Memory B cell (primary cell): ENCODE measurements at regions not wholly inside any gene's neighbourhood (a gene's known extent, or its start where the extent isn't known, plus 50 kb on each side); places are given as distances from the start of the nearest gene placed in this dataset.

Experiments used
- ATAC-seq: fragments of 150-1000 bp; cut with Tn5 transposase; 2 replicates; pipeline ENCODE4 v1.10.0; 2021; ENCODE audit warnings: low read depth, mild to moderate bottlenecking, moderate library complexity
- DNase-seq, 2 donors: peaks; one replicate each; pipeline ENCODE4 v3.0.0; 2022; ENCODE audit warnings: low spot score in 2 of 2
- H3K27ac Mint-ChIP-seq: one replicate; pipeline ENCODE4 v1.8.0; 2022; ENCODE audit warnings: mild to moderate bottlenecking, moderate library complexity, mixed read lengths
- H3K27me3 Mint-ChIP-seq: one replicate; pipeline ENCODE4 v1.8.0; 2022; ENCODE audit warnings: mixed read lengths
- H3K36me3 Mint-ChIP-seq: one replicate; pipeline ENCODE4 v1.8.0; 2022; ENCODE audit warnings: mild to moderate bottlenecking, mixed read lengths
- H3K4me1 Mint-ChIP-seq: one replicate; pipeline ENCODE4 v1.8.0; 2022; ENCODE audit warnings: mixed read lengths
- H3K4me3 Mint-ChIP-seq: one replicate; pipeline ENCODE4 v1.8.0; 2022; ENCODE audit warnings: mild to moderate bottlenecking, moderate library complexity, mixed read lengths
- H3K9me3 Mint-ChIP-seq: one replicate; pipeline ENCODE4 v1.8.0; 2022; ENCODE audit warnings: mixed read lengths

- H3K27ac Mint-ChIP-seq, result no peak overlapping the region
- no peaks in the 10 kb centered on the region for H3K36me3 Mint-ChIP-seq
- H3K27me3 Mint-ChIP-seq, result no peaks in the 10 kb centered on the region
- ATAC-seq (no peak), DNase-seq (no peak)
- no peaks in the 10 kb centered on the region for H3K4me1 Mint-ChIP-seq
- no peak overlapping the region for H3K4me3 Mint-ChIP-seq
- H3K9me3 Mint-ChIP-seq, result peaks cover 1% of the 10 kb centered on the region
Observed at GRCh38 chr18:40630496-40630895, 1324.5 kb upstream of the PIK3C3 start.

GRCh38 chr18:40624959-40625358, 1330.1 kb upstream of the PIK3C3 start:
- no peaks in the 10 kb centered on the region for H3K27me3 Mint-ChIP-seq
- H3K27ac Mint-ChIP-seq, result no peak overlapping the region
- DNase-seq (no peak), ATAC-seq (no peak)
- no peaks in the 10 kb centered on the region for H3K4me1 Mint-ChIP-seq
- no peak overlapping the region for H3K4me3 Mint-ChIP-seq
- H3K36me3 Mint-ChIP-seq, result no peaks in the 10 kb centered on the region
- H3K9me3 Mint-ChIP-seq, result peaks cover 2% of the 10 kb centered on the region

GRCh38 chr18:40613721-40614120, 1341.3 kb upstream of the PIK3C3 start:
- Mint-ChIP-seq H3K4me3 (no peak overlapping the region), H3K27ac (no peak overlapping the region), H3K4me1 (no peaks in the 10 kb centered on the region), H3K9me3 (no peaks in the 10 kb centered on the region), H3K27me3 (no peaks in the 10 kb centered on the region), H3K36me3 (no peaks in the 10 kb centered on the region)
- ATAC-seq (no peak), DNase-seq (no peak)

DNA sequence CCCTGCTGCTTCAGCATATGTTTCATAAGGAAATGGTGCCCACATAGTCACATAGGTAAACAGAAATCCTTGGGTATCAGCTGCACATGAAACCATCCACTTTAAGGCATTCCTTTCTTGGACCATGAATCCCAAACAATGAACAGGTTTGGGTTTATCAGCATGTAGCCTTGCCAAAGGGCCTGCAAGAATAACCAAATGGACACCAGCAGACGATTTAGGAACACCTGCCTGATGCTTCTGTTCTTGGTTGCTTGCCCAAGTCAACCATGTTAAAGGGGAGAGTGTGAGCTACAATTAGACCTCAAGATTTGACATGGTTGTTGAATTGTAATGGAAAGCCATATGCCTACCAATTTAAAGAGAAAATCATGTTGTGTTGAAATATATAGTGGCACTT, 1342.7 kb upstream of the PIK3C3 start:
- H3K27ac Mint-ChIP-seq, result no peak overlapping the region
- H3K36me3 Mint-ChIP-seq, result no peaks in the 10 kb centered on the region
- peaks cover 1% of the 10 kb centered on the region for H3K9me3 Mint-ChIP-seq
- DNase-seq (no peak), ATAC-seq (no peak)
- H3K27me3 Mint-ChIP-seq, result no peaks in the 10 kb centered on the region
- H3K4me1 Mint-ChIP-seq, result no peaks in the 10 kb centered on the region
- no peak overlapping the region for H3K4me3 Mint-ChIP-seq

DNA sequence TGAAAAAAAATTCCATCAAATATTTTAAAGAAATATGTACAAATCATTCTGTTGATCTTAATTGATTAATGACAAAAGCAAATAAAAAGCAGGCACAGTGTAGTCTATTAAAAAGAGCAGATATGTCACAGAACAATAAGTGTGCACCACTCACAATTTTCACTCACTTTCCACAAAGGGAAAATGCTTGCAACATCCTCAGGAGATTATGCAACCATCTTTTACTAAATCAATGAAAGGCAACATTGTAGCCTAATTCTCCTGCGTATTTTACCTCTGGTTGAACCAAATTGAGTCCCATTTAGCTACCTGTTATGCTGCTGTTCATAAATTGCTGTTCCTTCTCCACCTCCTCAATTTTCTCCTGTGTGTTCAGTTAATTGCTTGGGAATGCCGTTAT, 1346.8 kb upstream of the PIK3C3 start:
- ATAC-seq (no peak), DNase-seq (no peak)
- Mint-ChIP-seq H3K27ac (no peak overlapping the region), H3K4me3 (no peak overlapping the region), H3K27me3 (no peaks in the 10 kb centered on the region), H3K9me3 (peaks cover 1% of the 10 kb centered on the region), H3K36me3 (no peaks in the 10 kb centered on the region), H3K4me1 (no peaks in the 10 kb centered on the region)

DNA sequence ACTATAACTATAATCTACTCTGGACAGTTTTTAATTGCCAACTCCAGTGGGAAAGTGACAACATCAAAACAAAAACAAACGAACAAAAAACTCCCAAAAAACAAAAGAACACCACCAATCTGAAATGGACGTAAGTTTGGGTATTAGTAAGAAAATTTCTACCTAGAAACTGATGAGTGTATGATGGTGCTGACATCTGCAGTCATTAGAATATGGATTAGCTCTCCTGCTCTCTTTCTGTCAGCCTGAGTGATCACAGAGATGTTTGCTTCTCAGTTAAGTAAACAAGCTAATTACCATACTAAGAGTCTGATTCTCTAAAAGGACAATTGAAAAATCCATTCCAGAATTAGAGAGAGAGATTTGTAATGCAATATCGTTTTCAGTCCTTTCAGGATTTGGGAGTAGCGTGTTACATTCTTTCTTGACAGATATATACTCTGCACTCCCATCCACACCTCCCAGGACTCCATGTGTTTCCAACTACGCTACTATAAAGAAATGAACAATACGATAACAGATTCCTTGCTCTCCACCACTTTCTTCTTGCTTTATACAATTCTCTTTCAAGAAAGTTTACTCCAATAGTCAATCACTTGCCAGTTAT, 1347.4 kb upstream of the PIK3C3 start:
- Mint-ChIP-seq H3K4me3 (no peak overlapping the region), H3K27ac (no peak overlapping the region), H3K9me3 (peaks cover 1% of the 10 kb centered on the region), H3K27me3 (no peaks in the 10 kb centered on the region), H3K4me1 (no peaks in the 10 kb centered on the region), H3K36me3 (no peaks in the 10 kb centered on the region)
- DNase-seq (no peak), ATAC-seq (no peak)

GRCh38 chr18:40606996-40607395, 1348.0 kb upstream of the PIK3C3 start:
- H3K27me3 Mint-ChIP-seq, result no peaks in the 10 kb centered on the region
- ATAC-seq, result no peak
- no peaks in the 10 kb centered on the region for H3K36me3 Mint-ChIP-seq
- DNase-seq, result no peak
- no peak overlapping the region for H3K4me3 Mint-ChIP-seq
- no peak overlapping the region for H3K27ac Mint-ChIP-seq
- H3K4me1 Mint-ChIP-seq, result no peaks in the 10 kb centered on the region
- H3K9me3 Mint-ChIP-seq, result peaks cover 1% of the 10 kb centered on the region

GRCh38 chr18:40583671-40584070, 1371.4 kb upstream of the PIK3C3 start:
- no peaks in the 10 kb centered on the region for H3K27me3 Mint-ChIP-seq
- H3K27ac Mint-ChIP-seq, result no peak overlapping the region
- no peak for DNase-seq
- no peaks in the 10 kb centered on the region for H3K36me3 Mint-ChIP-seq
- ATAC-seq, result no peak
- H3K9me3 Mint-ChIP-seq, result peaks cover 3% of the 10 kb centered on the region
- no peak overlapping the region for H3K4me3 Mint-ChIP-seq
- H3K4me1 Mint-ChIP-seq, result no peaks in the 10 kb centered on the region

GRCh38 chr18:40582105-40582504, 1372.9 kb upstream of the PIK3C3 start:
- no peak for ATAC-seq
- no peak overlapping the region for H3K4me3 Mint-ChIP-seq
- H3K27ac Mint-ChIP-seq, result no peak overlapping the region
- no peak for DNase-seq
- H3K36me3 Mint-ChIP-seq, result no peaks in the 10 kb centered on the region
- no peaks in the 10 kb centered on the region for H3K27me3 Mint-ChIP-seq
- H3K9me3 Mint-ChIP-seq, result peaks cover 2% of the 10 kb centered on the region
- H3K4me1 Mint-ChIP-seq, result no peaks in the 10 kb centered on the region

DNA sequence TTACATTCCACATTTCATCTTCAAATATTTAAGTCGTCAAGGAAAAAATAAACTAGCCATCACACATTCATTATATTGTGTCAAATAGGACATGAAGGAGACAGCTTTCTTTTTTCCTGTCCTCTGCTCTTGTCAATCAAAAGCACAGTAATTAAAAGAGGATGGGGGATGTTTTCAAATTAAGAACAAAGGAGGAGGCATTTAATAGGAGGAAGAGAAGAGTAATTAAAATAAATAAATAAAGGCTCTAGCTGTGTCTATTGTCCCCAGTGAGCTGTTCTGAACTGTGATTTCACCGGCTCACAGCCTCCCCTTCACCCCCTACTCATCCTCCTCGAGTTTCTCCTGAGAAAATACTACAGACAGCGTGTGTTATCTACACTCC, 1377.1 kb upstream of the PIK3C3 start:
- H3K36me3 Mint-ChIP-seq, result no peaks in the 10 kb centered on the region
- no peak overlapping the region for H3K4me3 Mint-ChIP-seq
- ATAC-seq (no peak), DNase-seq (no peak)
- no peaks in the 10 kb centered on the region for H3K4me1 Mint-ChIP-seq
- H3K9me3 Mint-ChIP-seq, result no peaks in the 10 kb centered on the region
- H3K27ac Mint-ChIP-seq, result no peak overlapping the region
- no peaks in the 10 kb centered on the region for H3K27me3 Mint-ChIP-seq

GRCh38 chr18:40577239-40577980, 1377.6 kb upstream of the PIK3C3 start:
- no peak overlapping the region for H3K27ac Mint-ChIP-seq
- H3K4me1 Mint-ChIP-seq, result no peaks in the 10 kb centered on the region
- no peak for DNase-seq
- H3K4me3 Mint-ChIP-seq, result no peak overlapping the region
- H3K27me3 Mint-ChIP-seq, result no peaks in the 10 kb centered on the region
- no peaks in the 10 kb centered on the region for H3K9me3 Mint-ChIP-seq
- ATAC-seq, result no peak
- H3K36me3 Mint-ChIP-seq, result no peaks in the 10 kb centered on the region

GRCh38 chr18:40576507-40577115, 1378.4 kb upstream of the PIK3C3 start:
- no peaks in the 10 kb centered on the region for H3K9me3 Mint-ChIP-seq
- no peak overlapping the region for H3K4me3 Mint-ChIP-seq
- no peak overlapping the region for H3K27ac Mint-ChIP-seq
- ATAC-seq (no peak), DNase-seq (no peak)
- no peaks in the 10 kb centered on the region for H3K27me3 Mint-ChIP-seq
- H3K4me1 Mint-ChIP-seq, result no peaks in the 10 kb centered on the region
- no peaks in the 10 kb centered on the region for H3K36me3 Mint-ChIP-seq

DNA sequence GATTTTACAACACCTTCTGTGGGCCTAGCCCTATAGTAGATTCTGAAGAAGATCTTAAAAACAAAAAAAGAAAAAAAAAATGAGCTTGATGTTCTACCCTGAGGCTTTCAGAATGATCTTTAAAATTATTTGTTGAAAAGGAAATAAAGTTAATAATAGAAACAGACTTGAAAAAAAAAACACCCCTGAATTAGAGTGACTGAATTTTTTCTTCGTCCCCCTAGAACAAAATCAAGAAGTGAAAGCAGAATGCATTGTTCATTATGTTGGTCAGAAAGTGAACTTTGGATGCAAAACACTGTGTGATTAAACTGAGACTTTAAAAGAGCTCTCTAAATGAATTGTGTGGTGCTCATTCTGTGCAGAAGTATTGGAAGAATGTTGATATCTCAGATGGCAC, 1384.4 kb upstream of the PIK3C3 start:
- Mint-ChIP-seq H3K36me3 (no peaks in the 10 kb centered on the region), H3K9me3 (no peaks in the 10 kb centered on the region), H3K27me3 (no peaks in the 10 kb centered on the region), H3K4me3 (no peak overlapping the region), H3K4me1 (no peaks in the 10 kb centered on the region), H3K27ac (no peak overlapping the region)
- ATAC-seq, result no peak
- no peak for DNase-seq

DNA sequence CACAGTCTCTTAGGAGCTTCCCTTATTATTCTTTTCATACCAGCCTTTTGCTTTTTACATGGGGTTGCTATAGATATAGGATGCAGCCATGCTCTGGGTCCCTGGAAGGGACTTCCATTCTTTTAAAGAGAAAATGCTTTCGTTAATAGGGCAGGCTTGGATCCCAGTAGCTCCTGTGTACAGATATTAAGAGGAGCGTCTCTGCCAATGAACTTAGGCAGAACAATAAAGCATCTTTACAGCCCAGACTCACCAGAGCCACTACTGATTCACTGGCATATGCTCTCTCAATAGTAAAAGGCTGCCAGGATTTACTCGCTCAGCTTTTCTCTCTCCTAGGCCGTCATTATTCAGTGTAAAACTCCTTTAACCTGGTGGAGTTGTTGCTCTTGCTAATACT, 1385.4 kb upstream of the PIK3C3 start:
- Mint-ChIP-seq H3K36me3 (no peaks in the 10 kb centered on the region), H3K4me3 (no peak overlapping the region), H3K4me1 (no peaks in the 10 kb centered on the region), H3K27ac (no peak overlapping the region), H3K27me3 (no peaks in the 10 kb centered on the region), H3K9me3 (no peaks in the 10 kb centered on the region)
- ATAC-seq, result no peak
- no peak for DNase-seq

DNA sequence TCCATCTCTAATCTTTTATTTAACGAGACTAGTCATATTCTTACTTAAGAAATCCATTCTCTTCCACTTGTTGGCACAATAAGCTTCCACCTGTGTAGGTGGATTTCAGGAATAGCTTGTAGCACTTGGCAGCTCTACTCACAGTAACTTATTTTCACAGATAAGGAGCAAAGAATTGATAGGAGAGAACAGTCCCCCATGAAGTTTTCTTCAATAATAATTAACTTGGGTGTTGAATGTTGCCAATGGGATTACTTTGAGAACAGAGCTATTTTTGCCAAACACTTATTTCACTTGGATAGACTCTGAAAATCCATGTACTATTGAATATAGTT, 1388.6 kb upstream of the PIK3C3 start:
- H3K27ac Mint-ChIP-seq, result no peak overlapping the region
- no peak for ATAC-seq
- DNase-seq, result no peak
- H3K9me3 Mint-ChIP-seq, result no peaks in the 10 kb centered on the region
- H3K36me3 Mint-ChIP-seq, result no peaks in the 10 kb centered on the region
- H3K27me3 Mint-ChIP-seq, result no peaks in the 10 kb centered on the region
- H3K4me1 Mint-ChIP-seq, result no peaks in the 10 kb centered on the region
- no peak overlapping the region for H3K4me3 Mint-ChIP-seq
